ENCODE measurements at regions not wholly inside any gene's neighbourhood (a gene's known extent, or its start where the extent isn't known, plus 50 kb on each side); places are given as distances from the start of the nearest gene placed in this dataset.

DNA sequence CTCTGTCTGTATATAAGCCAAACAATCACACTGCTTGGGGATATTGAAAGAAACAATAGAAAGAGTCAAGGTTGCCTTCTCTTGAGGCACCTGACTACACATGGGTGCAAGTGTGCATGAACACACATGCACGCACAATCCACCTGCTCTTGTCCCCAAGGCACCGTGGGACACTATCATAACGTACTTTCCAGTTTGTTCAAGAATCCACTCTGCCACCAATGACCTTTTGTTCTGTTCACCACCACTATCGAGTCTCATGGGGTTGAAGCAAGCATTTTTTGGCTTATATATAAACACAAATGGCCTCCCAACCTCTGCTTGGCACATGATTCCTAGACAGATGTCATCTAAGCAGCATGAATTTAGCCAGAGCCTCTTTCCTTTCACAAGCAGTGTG is 365.4 kb downstream of the EMP1 start:
- TF ChIP-seq POLR2A (IDR thresholded peaks at IDR 0.05; ENCODE audit: borderline replicate concordance, extremely low read depth, insufficient read depth, insufficient read length) = no peak
- TF ChIP-seq SP1 (IDR thresholded peaks at IDR 0.05; ENCODE audit: low read depth) = no peak
- TF ChIP-seq, protein P1, sequence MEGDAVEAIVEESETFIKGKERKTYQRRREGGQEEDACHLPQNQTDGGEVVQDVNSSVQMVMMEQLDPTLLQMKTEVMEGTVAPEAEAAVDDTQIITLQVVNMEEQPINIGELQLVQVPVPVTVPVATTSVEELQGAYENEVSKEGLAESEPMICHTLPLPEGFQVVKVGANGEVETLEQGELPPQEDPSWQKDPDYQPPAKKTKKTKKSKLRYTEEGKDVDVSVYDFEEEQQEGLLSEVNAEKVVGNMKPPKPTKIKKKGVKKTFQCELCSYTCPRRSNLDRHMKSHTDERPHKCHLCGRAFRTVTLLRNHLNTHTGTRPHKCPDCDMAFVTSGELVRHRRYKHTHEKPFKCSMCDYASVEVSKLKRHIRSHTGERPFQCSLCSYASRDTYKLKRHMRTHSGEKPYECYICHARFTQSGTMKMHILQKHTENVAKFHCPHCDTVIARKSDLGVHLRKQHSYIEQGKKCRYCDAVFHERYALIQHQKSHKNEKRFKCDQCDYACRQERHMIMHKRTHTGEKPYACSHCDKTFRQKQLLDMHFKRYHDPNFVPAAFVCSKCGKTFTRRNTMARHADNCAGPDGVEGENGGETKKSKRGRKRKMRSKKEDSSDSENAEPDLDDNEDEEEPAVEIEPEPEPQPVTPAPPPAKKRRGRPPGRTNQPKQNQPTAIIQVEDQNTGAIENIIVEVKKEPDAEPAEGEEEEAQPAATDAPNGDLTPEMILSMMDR (IDR thresholded peaks at IDR 0.05 in 2 of 3, conservative IDR thresholded peaks at IDR 0.05 in 1 of 3; ENCODE audit: borderline replicate concordance in 1 of 3, insufficient read depth in 1 of 3, low read depth in 2 of 3, low read length in 2 of 3) = no peak

Data from HCT116 (cell line).